GM21717 (cell line): ENCODE measurements at regions not wholly inside any gene's neighbourhood (a gene's known extent, or its start where the extent isn't known, plus 50 kb on each side); places are given as distances from the start of the nearest gene placed in this dataset.
"Not testable (repeated sequence)": the region's sequence is repeated elsewhere in the genome, so short reads cannot be mapped to it uniquely, and the experiment has no call there.

Experiments
- ATAC-seq: cut with Tn5 transposase; IDR thresholded peaks from one replicate; pipeline ENCODE4 v1.9.1; 2021; ENCODE audit warnings: mild to moderate bottlenecking, moderate library complexity; ENCODE audit not compliant: unreplicated experiment

DNA sequence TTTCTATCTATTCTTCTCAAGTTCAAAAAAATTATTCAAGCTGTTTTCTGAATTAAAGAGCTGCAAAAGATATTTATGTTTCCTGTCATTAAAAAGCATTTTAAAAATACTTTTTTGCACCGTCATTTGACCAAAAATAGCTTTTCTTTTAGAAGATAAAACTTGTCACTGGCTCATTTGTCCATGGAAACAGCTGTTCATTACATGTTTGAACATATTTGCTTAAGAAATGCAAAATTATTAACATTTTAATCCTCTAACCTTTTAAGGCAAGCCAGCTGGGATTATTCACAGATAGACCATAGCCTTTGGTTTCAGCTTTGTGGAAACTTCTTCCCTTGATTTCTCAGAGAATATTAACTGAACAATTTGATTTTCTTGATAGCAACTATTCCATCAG, 393.9 kb downstream of the TUSC1 start:
- ATAC-seq = no peak

DNA sequence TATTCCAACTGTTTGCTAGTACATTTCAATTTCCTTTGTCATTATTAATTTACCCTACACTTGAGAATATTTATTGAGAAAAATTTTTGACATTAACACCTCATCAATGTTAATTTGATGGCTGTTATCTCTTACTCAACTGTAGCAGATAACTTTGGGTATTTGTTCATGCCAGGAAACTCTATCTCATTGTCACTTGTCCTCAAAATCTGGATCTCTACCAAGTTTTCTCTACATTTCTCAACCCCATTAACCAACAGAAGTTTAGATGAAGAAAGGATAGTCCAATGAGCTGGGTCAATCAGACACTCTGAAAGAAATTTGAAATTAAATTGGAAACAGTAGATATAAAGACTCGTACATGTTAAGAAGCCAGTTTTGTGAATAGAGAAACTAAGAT, 395.3 kb downstream of the TUSC1 start:
- no peak for ATAC-seq

DNA sequence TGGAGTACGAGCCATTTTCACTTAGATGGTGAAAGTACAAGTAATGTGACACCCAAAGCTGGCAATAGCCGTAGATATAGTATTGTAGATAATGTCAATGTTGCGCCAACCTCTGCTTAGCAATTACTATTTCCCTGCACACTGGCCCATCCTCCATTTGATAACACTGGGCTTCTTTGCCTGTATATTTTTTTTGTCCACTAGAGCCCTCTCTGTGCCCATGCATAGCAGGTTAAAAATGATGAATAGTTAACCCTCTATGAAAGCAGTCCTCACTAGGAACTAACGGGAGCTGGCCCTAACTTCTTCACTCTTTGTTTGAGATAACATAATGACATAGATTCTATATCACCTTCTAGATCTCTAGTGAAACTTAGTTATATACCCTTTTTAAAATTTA, 416.8 kb downstream of the TUSC1 start:
- no peak for ATAC-seq

DNA sequence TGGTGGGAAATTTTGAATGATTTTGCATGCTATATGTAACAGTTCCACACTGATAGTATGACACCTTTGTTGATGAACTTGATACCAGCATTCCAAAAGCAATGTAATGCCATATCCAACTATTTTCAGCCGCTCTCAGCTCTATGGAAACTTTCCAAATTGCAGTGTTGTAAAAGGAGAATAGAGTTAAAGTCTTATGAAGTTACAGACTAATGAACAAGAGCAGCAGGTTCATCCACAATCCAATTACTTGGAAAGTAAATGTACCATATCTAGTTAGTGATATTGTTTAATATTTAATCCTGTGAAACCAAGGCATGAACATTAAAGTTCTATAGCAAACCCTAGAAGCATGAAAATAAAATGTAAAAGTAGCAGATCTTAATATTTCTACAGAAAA, 418.2 kb downstream of the TUSC1 start:
- ATAC-seq = no peak

DNA sequence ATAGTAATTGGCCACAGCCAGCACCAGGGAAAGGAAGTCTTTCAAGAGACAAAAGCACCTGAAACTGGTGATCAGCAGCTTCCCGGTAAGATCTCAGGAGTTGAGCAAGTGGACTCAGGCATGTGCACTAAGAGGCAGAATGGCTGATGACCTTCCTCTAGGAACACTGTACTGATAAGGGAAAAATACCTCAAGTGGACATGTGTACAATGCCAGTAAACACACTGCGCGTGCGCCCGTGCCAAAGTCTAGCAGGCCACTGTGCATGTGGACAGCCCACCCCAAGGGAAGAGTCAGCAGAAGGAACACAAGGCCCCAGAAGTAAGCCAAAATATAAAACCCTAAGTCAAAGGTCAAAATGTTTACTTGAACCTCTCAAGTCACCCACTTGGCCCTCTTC, 423.0 kb downstream of the TUSC1 start:
- ATAC-seq = no peak

DNA sequence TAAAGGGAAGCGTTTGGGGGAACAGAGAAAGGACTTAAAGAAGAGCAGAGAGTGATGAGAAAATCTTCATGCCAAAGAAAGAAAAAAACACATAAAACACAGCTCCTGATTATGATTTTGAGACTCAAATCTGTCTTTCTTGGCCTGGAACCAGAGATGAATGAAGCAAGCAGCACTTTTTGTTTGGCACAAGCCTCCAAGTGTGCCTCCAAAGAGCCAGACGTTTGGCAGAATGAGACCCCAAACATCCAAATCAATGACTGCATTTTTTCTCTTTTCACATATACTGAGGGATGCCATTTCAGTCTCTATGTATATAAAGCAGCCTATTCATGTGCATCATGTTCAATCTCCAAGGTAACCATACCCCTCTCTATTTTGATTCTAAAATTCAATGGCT, 424.2 kb downstream of the TUSC1 start:
- no peak for ATAC-seq

DNA sequence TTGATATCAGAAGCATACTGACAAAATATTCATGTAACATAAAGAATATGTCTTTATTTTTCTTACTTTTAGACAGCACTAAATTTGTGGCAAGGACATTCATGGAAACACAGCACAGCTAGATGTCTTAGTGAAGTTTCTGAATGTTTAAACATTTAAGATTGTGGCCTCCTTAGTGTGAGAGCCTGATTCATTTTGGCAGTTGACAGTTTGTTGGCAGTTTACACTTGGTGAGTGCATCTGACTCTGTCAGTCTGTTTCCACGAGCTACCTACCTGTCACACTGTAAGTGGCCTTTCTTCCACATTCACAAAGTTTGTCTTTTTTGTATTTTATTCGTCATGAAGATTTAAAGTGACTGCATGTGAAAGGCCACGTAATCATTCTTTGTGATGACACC, 436.8 kb downstream of the TUSC1 start:
- no peak for ATAC-seq

DNA sequence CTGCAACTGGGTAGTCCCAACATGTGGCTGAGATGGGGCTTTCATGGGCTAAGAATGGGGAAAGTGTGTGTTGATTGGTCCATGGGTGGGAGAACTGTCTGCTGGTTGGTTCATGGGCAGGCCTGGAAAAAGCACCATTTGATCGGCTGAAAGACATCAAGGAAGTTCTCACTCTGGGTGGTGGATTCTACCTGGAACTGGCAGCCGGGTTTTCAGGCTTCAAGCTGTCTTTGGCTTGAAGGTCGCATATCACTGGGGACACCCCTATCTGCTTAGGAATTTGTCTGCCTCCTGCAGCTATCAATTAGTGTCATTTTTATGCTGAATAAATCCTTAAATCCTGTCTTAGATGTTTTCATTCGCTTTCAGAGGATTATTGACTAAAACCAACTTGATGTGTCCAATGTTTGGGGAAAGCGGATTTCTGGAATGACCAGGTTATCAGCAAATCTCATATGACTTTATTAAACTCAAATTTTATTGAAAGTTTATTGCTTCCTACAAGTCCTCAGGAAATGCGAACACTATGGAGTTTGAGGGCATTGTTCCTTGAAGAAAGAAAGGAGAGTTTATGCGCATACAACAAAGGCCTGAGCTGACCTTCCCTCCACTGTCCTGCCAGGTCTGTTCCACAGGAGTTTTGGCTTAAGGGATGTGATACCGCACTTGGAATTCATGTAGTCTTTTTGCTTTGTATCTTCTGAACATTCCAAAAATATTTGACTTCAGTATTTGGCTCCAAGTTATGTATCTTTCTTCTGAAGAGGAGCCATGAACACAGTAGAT, 451.1 kb downstream of the TUSC1 start:
- ATAC-seq = no peak

DNA sequence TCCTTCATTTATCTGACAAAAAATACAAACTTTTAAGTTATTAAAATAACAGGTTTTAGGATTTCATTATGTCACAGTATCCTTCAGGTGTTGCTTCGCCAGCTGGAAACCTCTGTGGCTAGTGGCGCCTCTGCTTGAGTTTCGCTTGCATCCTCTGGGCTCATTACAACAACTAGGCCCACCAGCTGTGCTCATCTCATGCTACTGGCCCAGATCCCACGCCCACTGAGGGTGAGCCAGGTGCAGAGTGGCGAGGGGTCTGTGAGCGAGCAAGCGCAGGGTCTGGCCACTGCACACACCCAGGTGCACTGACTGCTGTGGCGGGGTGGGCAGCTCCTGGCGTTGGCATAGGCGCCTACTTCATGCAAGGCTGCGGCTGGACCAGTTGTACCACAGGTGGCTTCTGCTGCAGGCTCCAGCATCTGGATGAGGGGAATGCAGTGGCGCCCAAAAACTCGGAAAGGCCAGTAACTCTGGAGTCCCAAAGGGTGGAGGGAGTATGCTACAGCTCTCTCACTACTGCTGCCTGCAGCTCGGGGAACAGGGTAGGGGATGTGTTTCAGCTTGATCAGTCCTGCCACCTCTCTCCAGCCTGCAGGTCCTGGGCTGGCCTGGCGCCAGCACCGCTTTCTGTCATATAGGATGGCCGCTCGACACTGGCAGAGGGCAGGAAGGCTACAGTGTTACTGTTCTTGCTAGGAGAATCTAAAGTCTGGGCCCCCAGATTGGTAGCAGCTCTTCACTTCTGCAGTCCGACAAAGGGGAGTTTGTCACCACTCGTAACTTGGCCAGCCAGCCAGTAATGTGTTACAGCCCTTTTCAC, 452.1 kb downstream of the TUSC1 start:
- ATAC-seq = no peak

DNA sequence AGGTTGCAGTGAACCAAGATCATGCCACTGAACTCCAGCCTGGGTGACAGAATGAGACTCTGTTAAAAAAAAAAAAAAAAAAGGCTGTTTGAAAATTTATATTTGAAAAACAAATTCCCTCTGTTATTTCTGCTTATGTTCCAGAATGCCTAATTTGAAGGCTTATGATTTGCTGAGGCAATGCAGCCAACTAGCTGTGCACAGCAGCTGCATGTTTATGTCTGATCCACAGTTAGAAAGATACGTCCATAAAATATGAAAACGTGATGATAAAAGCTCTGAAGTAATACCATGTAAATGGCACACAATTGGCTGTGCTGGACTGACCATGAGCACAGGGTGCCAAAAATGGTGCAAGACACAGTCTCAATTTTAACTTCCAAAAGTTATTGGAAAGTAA, 453.2 kb downstream of the TUSC1 start:
- no peak for ATAC-seq

DNA sequence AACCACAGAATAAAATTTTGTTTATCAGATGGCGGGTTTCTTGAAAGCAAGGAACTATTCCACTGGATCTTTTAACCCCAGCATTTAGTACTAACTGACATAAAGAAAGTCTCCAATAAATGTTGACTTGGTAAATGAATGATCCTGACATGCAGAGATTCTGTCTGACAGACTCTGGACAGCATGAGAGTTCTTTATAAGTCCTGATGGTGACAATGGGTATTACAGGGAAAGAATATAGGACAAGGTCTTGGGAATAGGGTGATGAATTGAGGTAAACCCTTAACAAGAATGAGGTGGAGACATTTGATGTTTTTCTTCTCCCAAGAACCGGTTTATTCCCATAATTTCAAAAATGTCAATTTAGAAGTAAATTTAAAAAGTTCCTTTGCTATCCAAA, 453.9 kb downstream of the TUSC1 start:
- ATAC-seq = no peak

DNA sequence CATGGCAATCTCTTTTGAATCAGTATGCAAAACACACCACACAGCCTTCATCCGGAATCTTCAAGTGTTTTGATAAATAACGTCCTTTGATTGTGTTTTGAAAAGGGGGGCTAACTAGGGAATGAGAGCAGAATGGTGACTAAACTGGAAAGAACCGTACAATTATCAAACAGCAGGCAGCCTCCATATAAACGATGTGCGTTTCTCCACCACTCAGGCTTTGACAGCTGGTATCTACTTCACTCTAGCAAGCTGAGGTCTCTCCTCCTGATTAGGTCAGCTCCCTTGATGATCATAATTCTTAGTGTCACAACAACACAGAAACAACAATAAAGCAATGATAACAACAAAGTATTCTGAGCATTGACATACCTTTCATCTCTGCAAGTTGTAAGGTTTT, 465.9 kb downstream of the TUSC1 start:
- no peak for ATAC-seq

DNA sequence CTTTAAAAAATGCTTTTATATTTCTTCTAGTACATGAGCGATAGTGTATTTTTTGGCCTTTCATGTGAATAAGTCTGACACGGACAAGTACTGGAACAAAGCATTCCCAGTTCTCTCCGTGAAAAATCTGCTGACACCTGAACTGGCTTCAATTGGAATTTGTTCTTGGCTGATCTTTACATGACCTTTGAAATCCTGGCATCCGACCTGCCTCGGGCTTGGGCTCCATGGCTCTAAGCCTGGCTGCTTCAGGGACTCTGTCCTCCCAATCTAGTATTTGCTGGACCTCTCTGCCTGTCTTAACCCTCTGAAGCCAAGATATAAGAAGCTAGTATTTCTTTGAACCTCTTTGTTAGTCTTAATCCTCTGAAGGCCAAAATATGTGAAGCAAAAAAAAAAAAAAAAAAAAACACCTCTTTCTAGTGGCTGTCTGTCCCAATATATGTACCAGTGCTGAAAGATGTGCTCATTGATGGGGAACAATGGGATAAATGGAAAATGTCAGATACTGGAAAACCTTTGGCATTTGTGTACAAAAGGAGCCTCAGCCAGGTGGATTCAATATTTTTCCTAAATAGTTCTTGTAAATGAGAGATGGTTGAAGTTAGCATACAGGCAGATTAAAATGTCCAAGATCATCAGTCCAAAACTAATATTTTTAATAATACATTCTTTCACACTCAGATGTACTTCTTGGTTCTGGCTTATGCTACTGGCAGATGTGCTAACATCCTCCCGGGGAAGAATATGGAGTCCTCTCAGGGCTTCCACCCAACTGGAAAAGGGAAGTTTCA, 470.6 kb downstream of the TUSC1 start:
- no peak for ATAC-seq

DNA sequence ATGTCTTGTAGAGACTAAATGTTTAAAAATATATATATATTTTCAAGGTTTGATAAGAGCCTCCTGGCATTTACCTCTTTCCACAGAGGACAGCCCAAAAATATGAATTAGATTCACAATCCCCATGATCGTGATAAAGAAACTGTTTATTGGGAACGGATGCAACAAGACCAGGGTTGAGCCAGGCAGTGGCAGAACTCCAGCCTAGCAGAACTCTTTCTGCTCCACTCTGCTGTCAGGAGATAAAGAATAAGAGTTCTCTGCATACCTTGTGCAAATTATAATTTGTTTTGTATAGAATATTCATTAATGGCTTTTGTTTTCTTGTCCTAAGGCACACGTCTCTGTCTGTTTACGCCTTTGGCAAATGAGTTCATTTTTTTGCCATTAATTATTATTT, 472.2 kb downstream of the TUSC1 start:
- no peak for ATAC-seq

DNA sequence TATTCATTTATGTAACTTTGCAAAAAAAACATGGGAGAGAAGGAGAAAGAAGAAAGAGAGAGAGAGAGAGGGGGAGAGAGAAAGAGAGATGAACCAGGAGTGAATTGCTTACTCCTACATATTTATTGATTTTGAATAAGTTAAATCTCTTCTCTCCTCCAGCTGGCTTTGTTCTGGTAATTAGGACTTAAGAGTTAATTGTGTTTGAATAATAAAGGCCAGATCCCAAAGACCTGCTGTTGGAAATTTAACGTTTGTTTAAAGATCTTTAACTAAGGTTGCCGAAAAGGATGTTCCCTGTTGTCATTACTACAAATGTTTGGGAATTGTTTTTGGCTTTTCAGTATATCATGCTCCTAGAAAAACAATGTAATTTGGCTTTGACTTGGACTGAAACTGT, 473.0 kb downstream of the TUSC1 start:
- ATAC-seq = no peak

DNA sequence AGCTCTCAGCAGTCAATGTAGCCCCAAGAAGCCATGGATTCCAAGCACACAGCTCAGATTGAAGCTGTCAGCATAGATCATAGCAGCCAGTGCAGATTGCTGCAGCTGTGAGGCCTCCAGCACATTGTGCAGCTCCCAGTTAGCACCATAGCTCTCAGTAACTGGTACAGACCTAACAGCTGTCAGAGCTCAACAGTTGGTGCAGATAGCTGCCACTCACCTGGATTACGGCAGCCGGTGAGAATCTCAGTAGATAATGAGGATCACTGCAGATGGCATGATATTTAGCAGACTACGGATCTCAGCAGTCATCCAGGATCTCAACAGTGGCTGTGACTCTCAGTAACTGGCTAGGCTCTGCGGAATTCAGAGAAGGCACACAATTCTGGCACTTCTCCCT, 500.4 kb downstream of the TUSC1 start:
- no peak for ATAC-seq

DNA sequence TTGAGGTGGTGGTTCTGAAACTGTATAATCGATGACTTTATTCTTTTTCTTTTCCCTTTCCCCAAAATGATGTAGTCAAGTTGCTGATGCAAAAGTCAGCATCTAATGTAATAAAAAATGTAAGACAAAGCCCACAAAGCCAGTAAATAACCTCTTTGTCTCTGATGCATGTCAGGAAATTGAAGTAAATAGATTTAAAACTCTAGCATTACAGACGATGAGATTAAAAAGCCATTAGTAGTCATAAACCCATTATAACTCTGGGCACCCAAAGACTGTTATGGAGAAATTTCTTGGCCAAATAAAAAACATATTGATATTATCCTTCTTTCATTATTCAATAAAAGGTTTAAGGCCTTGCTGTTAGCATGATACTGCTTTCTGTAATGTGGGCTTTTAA, 548.7 kb downstream of the TUSC1 start:
- ATAC-seq = no peak

DNA sequence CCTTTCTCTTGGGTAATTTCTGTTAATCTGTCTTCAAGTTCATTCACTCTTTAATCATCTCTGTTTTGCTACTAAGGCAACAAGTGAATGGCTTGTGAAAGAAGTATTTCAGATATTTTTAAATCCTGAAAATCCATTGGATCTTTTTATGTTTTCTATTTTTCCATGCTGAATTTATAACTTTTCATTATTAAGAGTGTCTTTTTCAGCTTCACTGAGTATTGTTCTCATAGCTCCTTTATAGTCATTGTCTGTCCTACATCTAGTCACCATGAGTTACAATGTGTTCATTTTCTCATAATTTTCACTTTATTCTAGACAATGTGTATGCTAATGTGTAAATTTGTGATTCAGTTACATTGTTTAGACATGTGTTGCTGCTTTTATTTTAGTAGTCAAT, 556.4 kb downstream of the TUSC1 start:
- ATAC-seq = no peak

DNA sequence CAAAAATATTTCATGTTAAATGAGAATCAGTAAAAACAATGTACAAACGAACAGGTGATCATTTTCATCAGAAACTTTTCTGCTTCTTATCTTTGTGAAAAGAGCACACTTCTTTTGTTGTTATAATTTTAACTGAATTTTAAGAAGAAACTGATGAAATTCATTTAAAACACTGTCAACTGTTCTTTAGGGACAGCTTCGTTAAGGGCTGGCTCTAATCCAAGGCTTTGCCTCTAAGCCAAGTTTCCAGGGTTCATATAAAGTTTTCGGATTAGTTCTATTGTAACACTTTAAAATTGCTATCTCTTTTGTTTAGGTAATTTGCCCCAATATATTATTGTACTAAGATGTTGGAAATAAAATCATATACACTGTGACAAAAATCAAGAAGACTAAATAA, 559.2 kb downstream of the TUSC1 start:
- no peak for ATAC-seq

DNA sequence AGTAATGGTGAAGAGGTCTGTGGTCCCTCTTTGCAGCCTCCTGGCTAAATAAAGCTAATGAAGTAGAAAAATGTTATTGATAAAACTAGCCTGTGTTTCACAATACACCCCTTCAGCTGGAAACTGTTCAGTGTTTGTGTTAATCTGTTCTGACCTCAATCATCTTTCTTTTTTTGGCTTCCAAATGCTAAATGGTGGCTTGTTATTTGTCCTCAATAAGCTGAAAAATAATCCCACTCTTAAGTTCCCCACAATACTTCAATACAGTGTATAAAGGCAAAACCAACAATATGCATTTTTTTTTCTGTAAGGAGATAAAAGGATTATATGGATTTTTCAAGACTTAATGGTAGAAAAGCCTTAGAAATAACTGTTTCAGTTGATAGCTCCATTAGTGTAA, 560.5 kb downstream of the TUSC1 start:
- no peak for ATAC-seq

DNA sequence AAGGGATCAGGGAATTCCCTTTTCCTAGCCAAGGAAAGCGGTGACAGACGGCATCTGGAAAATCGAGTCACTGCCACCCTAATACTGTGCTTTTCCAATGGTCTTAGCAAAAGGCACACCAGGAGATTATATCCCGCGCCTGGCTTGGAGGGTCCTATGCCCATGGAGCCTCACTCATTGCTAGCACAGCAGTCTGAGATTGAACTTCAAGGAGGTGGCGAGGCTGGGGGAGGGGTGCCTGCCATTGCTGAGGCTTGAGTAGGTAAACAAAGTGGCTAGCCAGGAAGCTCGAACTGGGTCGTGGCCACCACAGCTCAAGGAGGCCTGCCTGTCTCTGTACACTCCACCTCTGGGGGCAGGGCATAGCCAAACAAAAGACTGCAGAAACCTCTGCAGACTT, 556.5 kb upstream of the IZUMO3 start:
- not testable (repeated sequence) for ATAC-seq

DNA sequence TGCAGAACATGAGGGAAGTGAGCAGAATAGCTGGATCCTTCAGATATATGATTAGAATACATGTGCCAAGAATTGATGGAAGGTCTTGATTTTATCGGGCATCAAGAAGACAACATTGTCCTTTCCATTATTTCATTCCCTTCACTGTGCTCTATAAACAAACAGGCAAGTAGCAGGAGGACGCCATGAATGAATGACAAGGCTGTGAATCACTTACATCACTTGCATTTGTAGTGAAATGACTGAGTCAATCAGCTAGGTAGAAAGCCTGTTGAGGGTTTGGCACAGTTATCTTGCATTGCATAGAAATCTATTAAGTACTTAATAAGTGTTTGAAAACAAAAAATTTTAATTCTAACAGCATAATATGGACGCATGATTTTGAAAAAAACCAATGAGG, 548.8 kb upstream of the IZUMO3 start:
- ATAC-seq = no peak
